MCF 10A (cell line): ENCODE measurements at regions not wholly inside any gene's neighbourhood (a gene's known extent, or its start where the extent isn't known, plus 50 kb on each side); places are given as distances from the start of the nearest gene placed in this dataset.

Experiments
- BruUV-seq: library from RNA; stranded (reverse); fragments of 400-500 nt; replicated peaks from 2 replicates; lab custom pipeline; 2021; lab: Mats Ljungman, UMichigan
- CTCF ChIA-PET: fragments of 300-600 bp; sonication (Branson Sonifier 250); formaldehyde crosslinking; extraction: SDS; loops from one replicate; lab custom pipeline; 2021; ENCODE audit warnings: antibody characterized with exemption, inconsistent platforms; lab: Yijun Ruan, JAX
- POLR2A ChIA-PET: fragments of 300-600, 350-650 bp; sonication (Branson Sonifier 250); formaldehyde crosslinking; extraction: SDS; loops from one replicate; lab custom pipeline; 2020; ENCODE audit warnings: antibody characterized with exemption, inconsistent platforms; lab: Yijun Ruan, JAX
- DNase-seq: peaks from one replicate; pipeline ENCODE4 v3.0.0-alpha.2; 2018; ENCODE audit not compliant: unreplicated experiment
- H3K27ac Mint-ChIP-seq: one replicate; pipeline ENCODE4 v1.8.0; 2022; ENCODE audit warnings: mild to moderate bottlenecking, low read depth, mixed read lengths; ENCODE audit not compliant: unreplicated experiment
- H3K27me3 Mint-ChIP-seq: one replicate; pipeline ENCODE4 v1.8.0; 2022; ENCODE audit warnings: mixed read lengths; ENCODE audit not compliant: insufficient read depth, unreplicated experiment
- H3K36me3 Mint-ChIP-seq: one replicate; pipeline ENCODE4 v1.8.0; 2022; ENCODE audit warnings: mild to moderate bottlenecking, moderate library complexity, mixed read lengths; ENCODE audit not compliant: insufficient read depth, unreplicated experiment
- H3K4me1 Mint-ChIP-seq: one replicate; pipeline ENCODE4 v1.8.0; 2022; ENCODE audit warnings: mixed read lengths; ENCODE audit not compliant: insufficient read depth, unreplicated experiment
- H3K4me3 Mint-ChIP-seq: one replicate; pipeline ENCODE4 v1.8.0; 2022; ENCODE audit warnings: mild to moderate bottlenecking, moderate library complexity, mixed read lengths; ENCODE audit not compliant: unreplicated experiment
- H3K9me3 Mint-ChIP-seq: one replicate; pipeline ENCODE4 v1.8.0; 2022; ENCODE audit warnings: mixed read lengths; ENCODE audit not compliant: unreplicated experiment
- intact Hi-C: fragments of 100-400 bp; cut with micrococcal nuclease; formaldehyde crosslinking; loops from 2 replicates; pipeline ENCODE4 v1.14.1; 2022
- TF ChIP-seq, protein P1 (sequence below): fragments of 200-600 bp; IDR thresholded peaks from one replicate; pipeline ENCODE4 v1.8.0; 2022; ENCODE audit warnings: antibody characterized with exemption, mild to moderate bottlenecking; ENCODE audit not compliant: unreplicated experiment

GRCh38 chr5:27406020-27406419 lies 367.6 kb upstream of the CDH9 start:
- Mint-ChIP-seq H3K4me1 (no peaks in the 10 kb centered on the region), H3K9me3 (no peaks in the 10 kb centered on the region), H3K27me3 (no peaks in the 10 kb centered on the region), H3K36me3 (no peaks in the 10 kb centered on the region), H3K4me3 (no peak overlapping the region), H3K27ac (no peak overlapping the region)
- TF ChIP-seq, protein P1, sequence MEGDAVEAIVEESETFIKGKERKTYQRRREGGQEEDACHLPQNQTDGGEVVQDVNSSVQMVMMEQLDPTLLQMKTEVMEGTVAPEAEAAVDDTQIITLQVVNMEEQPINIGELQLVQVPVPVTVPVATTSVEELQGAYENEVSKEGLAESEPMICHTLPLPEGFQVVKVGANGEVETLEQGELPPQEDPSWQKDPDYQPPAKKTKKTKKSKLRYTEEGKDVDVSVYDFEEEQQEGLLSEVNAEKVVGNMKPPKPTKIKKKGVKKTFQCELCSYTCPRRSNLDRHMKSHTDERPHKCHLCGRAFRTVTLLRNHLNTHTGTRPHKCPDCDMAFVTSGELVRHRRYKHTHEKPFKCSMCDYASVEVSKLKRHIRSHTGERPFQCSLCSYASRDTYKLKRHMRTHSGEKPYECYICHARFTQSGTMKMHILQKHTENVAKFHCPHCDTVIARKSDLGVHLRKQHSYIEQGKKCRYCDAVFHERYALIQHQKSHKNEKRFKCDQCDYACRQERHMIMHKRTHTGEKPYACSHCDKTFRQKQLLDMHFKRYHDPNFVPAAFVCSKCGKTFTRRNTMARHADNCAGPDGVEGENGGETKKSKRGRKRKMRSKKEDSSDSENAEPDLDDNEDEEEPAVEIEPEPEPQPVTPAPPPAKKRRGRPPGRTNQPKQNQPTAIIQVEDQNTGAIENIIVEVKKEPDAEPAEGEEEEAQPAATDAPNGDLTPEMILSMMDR = no peak
- DNase-seq = no peak
- POLR2A ChIA-PET = no interaction called here
- intact Hi-C loops = no loop called here
- BruUV-seq = no TSS peak
- CTCF ChIA-PET = no interaction called here

DNA sequence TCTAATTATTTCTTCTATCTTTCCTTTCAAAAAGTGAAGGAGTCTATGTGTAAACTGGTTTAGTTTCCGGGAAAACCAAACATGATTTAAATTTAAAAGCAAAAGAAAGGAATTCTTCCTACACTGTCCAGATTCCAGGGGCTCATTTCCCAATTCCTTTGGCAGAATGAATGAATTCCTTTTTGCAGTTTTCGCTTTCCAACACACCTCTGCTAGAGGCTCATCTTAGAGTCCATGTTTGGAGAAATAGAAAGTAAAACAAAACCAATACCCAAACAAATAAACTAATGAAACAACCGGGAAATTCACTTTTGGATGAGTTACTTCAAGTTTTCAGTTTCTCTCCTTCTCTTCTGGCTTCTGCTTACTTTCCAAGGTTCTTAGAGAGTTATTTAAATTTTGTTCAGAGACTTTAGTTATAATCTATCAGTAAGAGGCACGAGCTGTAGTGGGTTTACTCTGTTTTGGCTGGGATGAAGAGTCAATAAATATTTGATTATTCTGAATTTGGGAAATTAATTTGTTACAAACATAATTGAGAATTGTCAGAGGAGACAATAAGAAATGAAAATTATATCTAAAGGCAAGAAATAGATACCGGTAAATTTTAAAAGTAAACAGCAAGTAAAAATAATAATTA lies 365.0 kb upstream of the CDH9 start:
- Mint-ChIP-seq H3K9me3 (no peaks in the 10 kb centered on the region), H3K27ac (peak overlapping the region; percentile 95), H3K36me3 (no peaks in the 10 kb centered on the region), H3K4me1 (no peaks in the 10 kb centered on the region), H3K4me3 (peak overlapping the region; percentile 74), H3K27me3 (no peaks in the 10 kb centered on the region)
- CTCF ChIA-PET = no interaction called here
- BruUV-seq = no TSS peak
- TF ChIP-seq, protein P1 = no peak
- peak; percentile 55 for DNase-seq
- intact Hi-C loops = no loop called here
- POLR2A ChIA-PET = no interaction called here

GRCh38 chr5:27402828-27403227 lies 364.4 kb upstream of the CDH9 start:
- intact Hi-C loops = no loop called here

DNA sequence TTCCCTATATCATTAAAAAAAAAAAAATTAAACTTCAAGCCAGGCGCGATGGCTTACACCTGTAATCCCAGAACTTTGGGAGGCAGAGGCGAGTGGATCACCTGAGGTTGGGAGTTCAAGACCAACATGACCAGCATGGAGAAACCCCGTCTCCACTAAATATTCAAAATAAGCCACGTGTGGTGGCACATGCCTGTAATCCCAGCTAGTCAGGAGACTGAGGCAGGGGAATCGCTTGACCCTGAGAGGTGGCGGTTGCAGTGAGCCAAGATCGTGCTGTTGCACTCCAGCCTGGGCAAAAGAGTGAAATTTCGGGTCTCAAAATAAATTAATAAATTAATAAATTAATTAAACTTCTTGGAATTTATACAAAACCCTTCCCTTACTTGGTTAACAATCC lies 358.6 kb upstream of the CDH9 start:
- ChIA-PET POLR2A (no interaction called here), CTCF (no interaction called here)
- no peak for DNase-seq
- TF ChIP-seq, protein P1 = no peak
- no peaks in the 10 kb centered on the region for H3K36me3 Mint-ChIP-seq
- H3K4me3 Mint-ChIP-seq = no peak overlapping the region
- no peaks in the 10 kb centered on the region for H3K27me3 Mint-ChIP-seq
- no peak overlapping the region for H3K27ac Mint-ChIP-seq
- H3K9me3 Mint-ChIP-seq = peaks cover 7% of the 10 kb centered on the region
- H3K4me1 Mint-ChIP-seq = no peaks in the 10 kb centered on the region
- no TSS peak for BruUV-seq
- intact Hi-C loops = no loop called here

More at GRCh38 chr5:27402828-27403227, 364.4 kb upstream of the CDH9 start:
- ChIA-PET CTCF (no interaction called here), POLR2A (no interaction called here)
- TF ChIP-seq, protein P1 = no peak
- Mint-ChIP-seq H3K27me3 (no peaks in the 10 kb centered on the region), H3K9me3 (peaks cover under 1% of the 10 kb centered on the region), H3K27ac (peak overlapping the region; percentile 95), H3K4me1 (no peaks in the 10 kb centered on the region), H3K4me3 (peak overlapping the region; percentile 74), H3K36me3 (no peaks in the 10 kb centered on the region)
- no TSS peak for BruUV-seq
- no peak for DNase-seq
